ENCODE measurements at regions not wholly inside any gene's neighbourhood (a gene's known extent, or its start where the extent isn't known, plus 50 kb on each side); places are given as distances from the start of the nearest gene placed in this dataset.
A peak's percentile ranks its signal among the peaks of the same experiment; 100 is the strongest.

GRCh38 chr2:156003780-156004179, 328.7 kb downstream of the NR4A2 start:
- Histone ChIP-seq H3K4me3 (ENCODE audit: insufficient read depth, low read depth, low read length) (no peak overlapping the region), H3K9me3 (ENCODE audit: insufficient read depth, low read depth, low read length) (no peaks in the 10 kb centered on the region), H4K20me1 (ENCODE audit: insufficient read depth, low read length) (no peaks in the 10 kb centered on the region), H3K27ac (ENCODE audit: low read depth, low read length) (no peak overlapping the region), H3K79me2 (ENCODE audit: insufficient read depth, low read length) (no peaks in the 10 kb centered on the region), H3K4me2 (ENCODE audit: low read length) (no peak overlapping the region), H3K36me3 (ENCODE audit: insufficient read depth, low read length) (no peaks in the 10 kb centered on the region), H2AFZ (ENCODE audit: low read depth, low read length) (no peak overlapping the region), H3K4me1 (ENCODE audit: insufficient read depth, low read length) (no peaks in the 10 kb centered on the region), H3K9ac (ENCODE audit: low read length) (no peak overlapping the region), H3K27me3 (ENCODE audit: insufficient read depth, low read length) (no peaks in the 10 kb centered on the region)
- FAIRE-seq (no peak), DNase-seq (ENCODE audit: low read depth) (no peak)
- Mint-ChIP-seq H3K27me3 (ENCODE audit: low read depth, unreplicated experiment) (no peaks in the 10 kb centered on the region), H3K9me3 (ENCODE audit: unreplicated experiment) (no peaks in the 10 kb centered on the region), H3K4me1 (ENCODE audit: low read depth, unreplicated experiment) (no peaks in the 10 kb centered on the region), H3K36me3 (ENCODE audit: low read depth, unreplicated experiment) (no peaks in the 10 kb centered on the region), H3K27ac (ENCODE audit: unreplicated experiment) (no peak overlapping the region), H3K4me3 (ENCODE audit: unreplicated experiment) (no peak overlapping the region)
- TF ChIP-seq EZH2 (IDR thresholded peaks at IDR 0.05; ENCODE audit: insufficient read depth, low read length) (no peak), CTCF (IDR thresholded peaks at IDR 0.05; ENCODE audit: insufficient read depth, low read depth, low read length) (no peak)

GRCh38 chr2:156001851-156002250, 330.7 kb downstream of the NR4A2 start:
- no peak overlapping the region for H3K4me2 ChIP-seq (ENCODE audit: low read length)
- TF ChIP-seq EZH2 (IDR thresholded peaks at IDR 0.05; ENCODE audit: insufficient read depth, low read length) (no peak), CTCF (IDR thresholded peaks at IDR 0.05; ENCODE audit: insufficient read depth, low read depth, low read length) (no peak)
- H3K4me3 ChIP-seq (ENCODE audit: insufficient read depth, low read depth, low read length), result no peak overlapping the region
- DNase-seq (ENCODE audit: low read depth) (no peak), FAIRE-seq (no peak)
- Mint-ChIP-seq H3K9me3 (ENCODE audit: unreplicated experiment) (no peaks in the 10 kb centered on the region), H3K4me1 (ENCODE audit: low read depth, unreplicated experiment) (no peaks in the 10 kb centered on the region), H3K4me3 (ENCODE audit: unreplicated experiment) (no peak overlapping the region), H3K27me3 (ENCODE audit: low read depth, unreplicated experiment) (no peaks in the 10 kb centered on the region), H3K27ac (ENCODE audit: unreplicated experiment) (no peak overlapping the region), H3K36me3 (ENCODE audit: low read depth, unreplicated experiment) (no peaks in the 10 kb centered on the region)
- H3K79me2 ChIP-seq (ENCODE audit: insufficient read depth, low read length), result no peaks in the 10 kb centered on the region
- H3K27ac ChIP-seq (ENCODE audit: low read depth, low read length), result no peak overlapping the region
- no peaks in the 10 kb centered on the region for H3K4me1 ChIP-seq (ENCODE audit: insufficient read depth, low read length)
- no peak overlapping the region for H2AFZ ChIP-seq (ENCODE audit: low read depth, low read length)
- H4K20me1 ChIP-seq (ENCODE audit: insufficient read depth, low read length), result no peaks in the 10 kb centered on the region
- no peaks in the 10 kb centered on the region for H3K36me3 ChIP-seq (ENCODE audit: insufficient read depth, low read length)
- H3K9ac ChIP-seq (ENCODE audit: low read length), result no peak overlapping the region
- no peaks in the 10 kb centered on the region for H3K9me3 ChIP-seq (ENCODE audit: insufficient read depth, low read depth, low read length)
- H3K27me3 ChIP-seq (ENCODE audit: insufficient read depth, low read length), result no peaks in the 10 kb centered on the region

GRCh38 chr2:155997538-155997937, 335.0 kb downstream of the NR4A2 start:
- TF ChIP-seq EZH2 (IDR thresholded peaks at IDR 0.05; ENCODE audit: insufficient read depth, low read length) (no peak), CTCF (IDR thresholded peaks at IDR 0.05; ENCODE audit: insufficient read depth, low read depth, low read length) (no peak)
- Histone ChIP-seq H3K27me3 (ENCODE audit: insufficient read depth, low read length) (no peaks in the 10 kb centered on the region), H3K9me3 (ENCODE audit: insufficient read depth, low read depth, low read length) (peaks cover 2% of the 10 kb centered on the region), H3K4me2 (ENCODE audit: low read length) (no peak overlapping the region), H2AFZ (ENCODE audit: low read depth, low read length) (no peak overlapping the region), H3K27ac (ENCODE audit: low read depth, low read length) (no peak overlapping the region), H3K36me3 (ENCODE audit: insufficient read depth, low read length) (no peaks in the 10 kb centered on the region), H3K9ac (ENCODE audit: low read length) (no peak overlapping the region), H3K79me2 (ENCODE audit: insufficient read depth, low read length) (no peaks in the 10 kb centered on the region), H3K4me1 (ENCODE audit: insufficient read depth, low read length) (no peaks in the 10 kb centered on the region), H4K20me1 (ENCODE audit: insufficient read depth, low read length) (no peaks in the 10 kb centered on the region), H3K4me3 (ENCODE audit: insufficient read depth, low read depth, low read length) (no peak overlapping the region)
- no peak overlapping the region for H3K4me3 Mint-ChIP-seq (ENCODE audit: unreplicated experiment)
- no peaks in the 10 kb centered on the region for H3K36me3 Mint-ChIP-seq (ENCODE audit: low read depth, unreplicated experiment)
- no peak overlapping the region for H3K27ac Mint-ChIP-seq (ENCODE audit: unreplicated experiment)
- FAIRE-seq (no peak), DNase-seq (ENCODE audit: low read depth) (peak; percentile 0)
- peaks cover 2% of the 10 kb centered on the region for H3K9me3 Mint-ChIP-seq (ENCODE audit: unreplicated experiment)
- no peaks in the 10 kb centered on the region for H3K4me1 Mint-ChIP-seq (ENCODE audit: low read depth, unreplicated experiment)
- no peaks in the 10 kb centered on the region for H3K27me3 Mint-ChIP-seq (ENCODE audit: low read depth, unreplicated experiment)

All from astrocyte (in vitro differentiated cells and primary cell).